Amniotic epithelial cell (primary cell): ENCODE measurements at regions not wholly inside any gene's neighbourhood (a gene's known extent, or its start where the extent isn't known, plus 50 kb on each side); places are given as distances from the start of the nearest gene placed in this dataset.
"Not testable (repeated sequence)": the region's sequence is repeated elsewhere in the genome, so short reads cannot be mapped to it uniquely, and the experiment has no call there.

Source experiments
- DNase-seq: peaks from one replicate; pipeline ENCODE4 v3.0.0-alpha.2; 2010; ENCODE audit warnings: low read depth

GRCh38 chr5:128799945-128800344 lies 165.3 kb upstream of the SLC27A6 start:
- DNase-seq, result no peak

DNA sequence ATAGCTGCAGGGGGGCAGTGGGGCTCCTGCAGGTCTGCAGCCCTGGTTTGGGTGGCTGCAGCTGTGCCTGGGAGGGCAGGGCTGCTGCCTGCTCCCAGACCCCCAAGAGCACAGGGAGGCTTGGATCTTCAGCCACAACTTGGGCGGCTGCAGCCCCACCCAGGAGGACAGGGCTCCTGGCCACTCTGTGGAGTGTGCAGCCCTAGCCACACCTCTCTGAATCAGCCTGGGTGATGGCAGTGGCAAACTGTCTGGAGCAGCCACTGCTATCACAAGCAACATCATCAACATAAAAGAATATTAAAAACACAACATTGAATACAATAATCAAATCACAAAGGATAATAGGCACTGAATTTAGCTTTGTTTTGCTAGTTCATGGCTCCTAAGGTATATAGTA lies 164.9 kb upstream of the SLC27A6 start:
- no peak for DNase-seq

DNA sequence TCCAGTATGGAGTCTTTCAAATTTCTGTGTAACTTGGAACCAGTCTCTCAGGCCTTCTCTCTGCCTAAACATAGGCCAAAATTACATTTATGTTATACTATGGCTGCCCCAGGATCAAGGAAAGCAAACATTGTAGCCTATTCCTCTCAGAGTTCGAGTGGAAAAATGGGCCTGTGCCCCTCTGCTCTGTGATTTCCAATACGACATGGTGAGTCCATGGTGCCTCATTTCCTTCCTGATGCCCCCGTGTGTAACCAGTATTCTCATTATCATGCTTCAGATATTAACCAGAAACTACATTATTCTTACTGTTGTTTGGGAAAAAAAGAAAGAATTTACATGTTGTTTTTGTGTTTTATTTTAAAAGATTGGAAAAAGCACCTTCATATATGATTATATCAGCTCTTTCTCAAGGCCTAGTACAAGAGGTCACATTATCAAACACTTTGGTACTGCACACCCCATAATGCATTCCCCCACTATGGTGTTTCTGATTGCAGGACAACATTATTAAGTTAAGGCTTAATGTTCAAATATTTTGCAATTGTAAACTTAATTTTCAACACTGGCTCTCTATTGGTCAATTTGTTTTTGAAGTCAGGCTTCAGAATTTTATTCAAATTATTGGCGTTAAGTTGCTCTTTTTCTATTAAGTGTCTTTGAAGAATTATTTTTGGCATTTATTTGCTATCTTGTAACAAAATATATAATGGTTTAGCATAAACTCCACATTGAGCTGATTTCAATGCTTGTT lies 151.8 kb upstream of the SLC27A6 start:
- DNase-seq, result no peak

DNA sequence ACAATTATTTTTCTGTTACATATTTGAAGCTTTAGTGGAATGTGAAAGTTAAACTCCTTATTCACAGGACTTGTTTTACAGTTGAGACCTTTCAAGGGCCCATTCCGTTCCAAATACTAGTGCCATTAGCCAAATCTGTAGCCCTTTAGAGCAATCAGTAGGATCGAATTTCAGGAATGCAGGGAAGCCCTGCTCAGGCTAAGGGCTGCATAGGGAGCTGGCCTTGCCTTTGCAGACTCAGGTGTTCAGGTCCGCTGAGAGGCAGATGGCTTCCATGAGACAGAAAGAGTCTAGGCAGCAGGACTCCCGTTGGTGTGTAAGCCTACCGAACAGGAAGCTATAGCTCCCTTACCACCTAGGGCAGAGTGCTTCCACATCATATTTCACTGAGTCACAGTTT lies 150.1 kb upstream of the SLC27A6 start:
- no peak for DNase-seq

DNA sequence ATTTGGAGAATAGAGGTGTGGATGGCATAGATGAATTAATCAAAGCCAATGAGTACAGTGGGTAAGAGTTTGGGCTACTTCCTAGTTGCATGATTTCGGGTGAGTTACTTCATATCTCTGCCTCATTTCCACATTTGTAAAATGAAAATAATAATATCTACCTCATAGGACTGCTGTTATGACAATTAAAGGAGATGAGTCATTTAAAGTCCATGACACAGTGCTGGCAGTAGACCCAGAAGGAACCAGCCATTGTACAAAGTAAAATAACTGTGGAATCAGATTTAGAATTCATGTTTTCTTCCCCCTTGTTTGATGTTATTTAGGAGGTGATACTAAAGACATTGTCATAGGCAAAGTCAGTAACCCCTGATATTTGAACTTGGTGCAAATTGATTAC lies 139.5 kb upstream of the SLC27A6 start:
- DNase-seq, result peak; percentile 15

DNA sequence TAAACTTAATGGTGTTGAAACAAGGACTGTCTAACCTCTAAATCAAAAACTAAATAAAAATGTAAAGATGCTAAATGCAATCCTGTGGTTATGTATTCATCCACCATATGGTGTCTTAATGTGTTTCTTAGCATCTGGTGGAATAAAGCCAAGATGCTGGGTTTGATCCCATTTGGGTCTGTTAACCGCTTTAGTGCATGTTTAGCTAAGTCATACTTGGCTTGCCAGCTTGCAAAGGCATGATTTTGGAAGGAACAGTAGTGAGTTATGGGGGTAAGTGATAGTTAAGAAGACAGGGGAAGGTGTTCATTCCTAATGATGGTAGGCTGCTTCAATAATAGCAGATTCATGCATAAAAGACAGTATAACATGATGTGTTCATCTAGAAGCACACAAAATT lies 139.0 kb upstream of the SLC27A6 start:
- DNase-seq, result no peak

DNA sequence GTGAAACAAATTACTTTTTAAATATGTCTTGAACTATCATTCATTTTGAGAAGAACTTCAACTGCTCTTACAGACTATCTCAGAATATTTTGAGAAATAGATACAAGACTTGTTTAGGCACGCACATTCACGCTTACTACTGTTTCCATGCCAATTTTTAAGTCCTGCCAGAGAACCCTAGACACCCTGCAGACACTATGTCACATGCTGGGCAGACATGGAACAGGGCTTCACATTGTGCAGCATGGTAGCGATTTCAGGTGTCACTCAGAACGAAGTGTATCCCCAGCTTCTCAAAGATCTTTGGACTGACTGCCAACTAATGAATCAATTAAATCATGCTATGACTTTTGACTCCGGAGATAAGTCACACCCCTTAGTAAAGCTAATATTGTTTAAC lies 128.7 kb upstream of the SLC27A6 start:
- DNase-seq, result no peak

DNA sequence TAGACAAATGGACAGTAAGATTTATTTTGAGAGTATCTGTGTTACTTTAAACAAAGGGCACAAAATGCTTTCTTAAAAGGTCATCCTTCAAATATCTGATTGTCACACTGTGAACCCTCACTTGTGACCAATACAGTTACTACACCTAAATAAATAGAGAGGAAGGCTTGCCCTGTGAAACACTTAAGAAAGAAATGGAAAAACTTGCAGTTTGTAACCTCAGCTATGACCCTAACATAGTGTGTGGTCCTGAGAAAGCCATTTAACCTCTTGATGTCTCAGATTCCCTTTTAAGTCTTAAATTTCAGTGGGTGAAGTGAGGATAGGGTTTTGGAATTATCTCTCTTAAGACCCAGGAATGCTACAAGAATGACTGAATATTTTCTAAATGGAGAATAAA lies 126.7 kb upstream of the SLC27A6 start:
- DNase-seq, result no peak

DNA sequence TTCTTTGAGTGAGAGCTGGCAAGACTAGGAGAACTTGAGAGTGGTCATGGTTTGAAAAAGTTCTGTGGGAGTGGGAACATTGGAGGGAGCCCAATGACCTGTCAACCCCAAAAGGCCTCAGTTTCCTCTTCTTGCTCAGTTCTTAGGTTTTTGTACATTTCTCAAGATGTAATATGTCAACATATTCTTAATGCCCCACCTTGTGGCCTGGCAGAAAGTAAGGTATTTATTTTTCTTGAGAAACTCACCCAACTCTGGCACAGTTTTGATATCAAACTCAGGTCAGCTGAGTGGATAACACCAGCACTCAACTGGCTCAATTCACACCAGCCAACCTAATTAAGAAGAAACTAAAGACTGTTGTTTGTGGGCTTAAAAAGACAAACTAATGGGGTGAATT lies 123.0 kb upstream of the SLC27A6 start:
- DNase-seq, result peak; percentile 5

GRCh38 chr5:128844354-128844923 lies 120.8 kb upstream of the SLC27A6 start:
- peak; percentile 37 for DNase-seq

- DNase-seq, result no peak
Measured at GRCh38 chr5:128850049-128850448, 115.2 kb upstream of the SLC27A6 start.

GRCh38 chr5:128854931-128855330 lies 110.4 kb upstream of the SLC27A6 start:
- no peak for DNase-seq

GRCh38 chr5:128857076-128857677 lies 108.1 kb upstream of the SLC27A6 start:
- peak; percentile 8 for DNase-seq

- DNase-seq, result no peak
Measured at GRCh38 chr5:128858995-128859394, 106.3 kb upstream of the SLC27A6 start.

GRCh38 chr5:128861155-128861554 lies 104.1 kb upstream of the SLC27A6 start:
- not testable (repeated sequence) for DNase-seq

GRCh38 chr5:128869970-128870369 lies 95.3 kb upstream of the SLC27A6 start:
- DNase-seq, result no peak

DNA sequence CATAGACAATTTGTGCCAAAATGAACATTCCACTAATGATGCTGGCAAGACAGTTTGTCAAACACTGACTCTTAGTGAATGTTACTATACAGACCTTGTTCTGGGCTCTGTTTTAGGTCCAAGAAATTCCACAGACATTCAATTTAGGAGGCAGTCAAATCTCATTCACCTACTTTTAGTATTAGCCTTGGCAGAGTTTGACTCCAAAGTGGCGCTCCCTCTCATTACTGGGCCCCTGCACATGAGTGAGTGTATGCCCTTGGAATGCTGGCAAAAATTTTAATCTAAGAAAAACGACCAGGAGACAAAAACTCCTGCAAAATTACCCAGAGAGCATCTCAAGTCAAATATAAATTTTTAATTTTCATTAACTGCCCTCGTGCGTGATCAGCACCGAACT lies 94.9 kb upstream of the SLC27A6 start:
- DNase-seq, result no peak

- DNase-seq, result no peak
Measured at GRCh38 chr5:128870923-128871322, 94.4 kb upstream of the SLC27A6 start.

DNA sequence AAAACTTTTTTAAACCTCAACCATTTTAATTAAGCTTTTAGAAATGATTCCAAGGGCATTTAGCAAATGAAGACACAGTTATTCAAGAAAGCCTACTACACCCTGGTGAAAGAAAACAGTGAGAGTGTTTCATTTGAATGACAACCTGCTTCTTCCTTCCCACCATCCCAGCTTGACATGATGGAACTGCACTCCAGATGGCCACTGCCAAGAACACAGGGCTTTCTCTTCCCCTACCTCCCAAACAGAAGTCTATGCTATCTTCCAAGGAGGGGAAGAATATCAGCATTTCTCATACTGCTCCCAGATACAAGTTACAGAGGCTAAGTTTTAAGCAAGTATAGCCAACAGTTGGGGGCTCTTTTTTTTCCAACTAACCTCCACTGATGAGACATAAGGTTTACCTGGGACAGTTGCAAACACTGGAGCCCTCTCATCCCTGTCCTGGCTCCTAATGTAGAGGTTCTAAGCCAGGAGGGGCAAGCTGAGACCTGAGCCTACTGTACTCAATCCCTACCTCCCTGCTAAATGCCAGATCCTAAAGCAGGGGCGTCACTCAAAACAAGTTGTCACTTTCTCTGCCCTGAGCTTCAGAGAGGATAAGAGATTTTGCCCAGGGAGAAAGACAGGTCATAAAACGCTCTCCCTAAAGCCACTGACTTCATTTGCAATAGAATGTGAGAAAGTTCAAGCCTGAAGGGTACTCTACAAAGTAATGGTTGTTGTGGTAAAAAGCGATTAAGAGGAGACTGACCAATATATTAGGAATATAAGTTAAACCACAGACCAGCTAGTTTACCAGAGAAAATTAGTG lies 88.5 kb upstream of the SLC27A6 start:
- no peak for DNase-seq

DNA sequence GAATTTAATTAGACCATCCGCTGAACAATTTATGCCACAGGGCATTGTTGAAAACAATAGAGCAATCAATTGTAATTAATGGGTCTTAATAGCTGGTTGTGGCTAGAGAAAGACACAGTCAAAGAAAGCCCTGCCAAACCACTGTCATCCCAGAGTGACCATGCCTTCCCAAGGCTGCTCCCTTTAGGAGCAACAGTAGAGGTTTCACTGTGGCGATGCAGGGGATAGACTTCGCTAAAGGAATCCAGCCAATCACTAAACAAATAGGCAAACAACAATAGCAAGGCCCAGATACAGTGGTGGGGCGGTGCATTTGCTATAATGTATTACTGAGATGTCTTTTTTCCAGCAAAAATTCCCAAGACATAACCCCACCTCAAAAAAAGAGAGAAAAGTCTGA lies 87.8 kb upstream of the SLC27A6 start:
- DNase-seq, result no peak

DNA sequence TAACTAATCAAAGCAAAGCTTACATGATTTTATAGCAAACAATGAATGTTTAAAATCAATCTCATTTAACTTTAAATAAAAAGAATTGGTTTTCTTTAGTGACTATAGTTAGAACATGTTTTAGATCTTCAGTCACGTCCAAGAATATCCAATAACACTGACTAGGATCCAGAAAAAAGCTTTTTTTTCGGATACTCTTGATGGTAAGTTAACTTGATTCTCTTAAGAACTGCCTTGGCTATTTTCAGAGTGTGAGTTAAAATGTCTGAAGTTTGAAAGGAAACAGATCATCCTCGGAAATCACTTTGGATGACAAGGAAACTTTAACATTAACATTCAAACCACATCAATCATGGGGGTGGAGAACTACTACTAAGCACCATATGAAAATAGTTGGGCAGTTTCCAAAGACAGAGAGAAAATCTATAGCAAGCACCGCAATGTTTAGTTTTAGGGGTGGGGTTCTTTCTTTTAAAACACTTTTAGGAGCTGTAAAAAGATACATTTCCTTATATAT lies 83.7 kb upstream of the SLC27A6 start:
- no peak for DNase-seq

DNA sequence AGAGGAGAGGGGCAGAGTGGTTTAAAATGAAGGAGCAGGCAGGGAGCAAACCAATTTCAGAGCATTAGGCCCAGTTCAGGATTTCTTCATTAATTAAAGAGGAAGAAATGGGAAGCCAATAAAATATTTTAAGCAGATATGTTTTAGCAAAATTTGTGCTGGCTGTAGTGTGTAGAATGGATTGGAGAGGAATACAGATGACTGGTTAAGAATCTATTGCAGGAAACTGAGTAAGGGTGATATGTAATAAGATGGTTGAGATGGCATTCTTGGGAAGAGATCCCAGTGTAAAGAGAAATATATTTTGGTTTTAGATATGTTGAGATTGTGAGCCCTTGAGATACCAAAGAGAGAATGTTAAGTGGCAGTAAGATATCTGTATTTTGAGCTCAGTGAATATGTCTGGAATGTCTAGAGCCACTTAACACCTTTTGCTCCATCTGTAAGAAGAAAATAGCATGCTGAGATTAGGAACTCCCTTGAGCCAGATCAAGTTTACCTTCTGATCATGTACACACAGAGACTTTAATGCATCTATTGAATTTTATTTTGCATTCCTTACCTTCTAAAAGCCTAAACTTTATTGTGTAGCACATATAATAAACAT lies 79.5 kb upstream of the SLC27A6 start:
- no peak for DNase-seq
